GM13976 (cell line): ENCODE measurements at regions not wholly inside any gene's neighbourhood (a gene's known extent, or its start where the extent isn't known, plus 50 kb on each side); places are given as distances from the start of the nearest gene placed in this dataset.

Experiments
- DNase-seq: peaks from one replicate; pipeline ENCODE4 v3.0.0; 2012; ENCODE audit warnings: low spot score
- CTCF ChIP-seq: IDR thresholded peaks from 2 replicates; pipeline ENCODE4 v1.5.1; 2012; ENCODE audit warnings: borderline replicate concordance, mild to moderate bottlenecking; ENCODE audit not compliant: insufficient read depth; ENCODE audit errors: extremely low read depth, missing control alignments, control extremely low read depth
- in situ Hi-C: fragments of 300-500 bp; cut with MboI; formaldehyde crosslinking; loops from one replicate; pipeline ENCODE4 v1.12.0; 2022; ENCODE audit warnings: low sequenced_read_pairs, mixed read lengths, inconsistent platforms; ENCODE audit not compliant: unreplicated experiment

- in situ Hi-C loops, result no loop called here
- TF ChIP-seq CTCF, result no peak
- no peak for DNase-seq
Measured at GRCh38 chr9:13613296-13613695, 333.8 kb upstream of the MPDZ start.

- DNase-seq, result no peak
- in situ Hi-C loops, result no loop called here
- TF ChIP-seq CTCF, result no peak
Measured at GRCh38 chr9:13608451-13608850, 329.0 kb upstream of the MPDZ start.

- in situ Hi-C loops, result no loop called here
- DNase-seq, result no peak
- TF ChIP-seq CTCF, result no peak
Measured at GRCh38 chr9:13607481-13608441, 328.3 kb upstream of the MPDZ start.

- DNase-seq, result no peak
- in situ Hi-C loops, result no loop called here
- no peak for TF ChIP-seq CTCF
Measured at GRCh38 chr9:13606586-13606985, 327.1 kb upstream of the MPDZ start.

GRCh38 chr9:13603921-13604320, 324.4 kb upstream of the MPDZ start:
- no peak for TF ChIP-seq CTCF
- no peak for DNase-seq
- in situ Hi-C loops, result no loop called here

GRCh38 chr9:13598738-13599137, 319.2 kb upstream of the MPDZ start:
- no peak for TF ChIP-seq CTCF
- in situ Hi-C loops, result no loop called here
- no peak for DNase-seq

- in situ Hi-C loops, result no loop called here
- DNase-seq, result no peak
- no peak for TF ChIP-seq CTCF
Measured at GRCh38 chr9:13597427-13597826, 317.9 kb upstream of the MPDZ start.
